ENCODE measurements at regions not wholly inside any gene's neighbourhood (a gene's known extent, or its start where the extent isn't known, plus 50 kb on each side); places are given as distances from the start of the nearest gene placed in this dataset.
"Not testable (repeated sequence)": the region's sequence is repeated elsewhere in the genome, so short reads cannot be mapped to it uniquely, and the experiment has no call there.

- Mint-ChIP-seq H3K4me1 (ENCODE audit: unreplicated experiment) (no peaks in the 10 kb centered on the region), H3K4me3 (ENCODE audit: unreplicated experiment) (no peak overlapping the region), H3K27ac (ENCODE audit: unreplicated experiment) (no peak overlapping the region), H3K27me3 (ENCODE audit: unreplicated experiment) (no peaks in the 10 kb centered on the region), H3K9me3 (ENCODE audit: unreplicated experiment) (no peaks in the 10 kb centered on the region), H3K36me3 (ENCODE audit: low read depth, unreplicated experiment) (no peaks in the 10 kb centered on the region)
- no peak for DNase-seq (ENCODE audit: low spot score)
- no peak for TF ChIP-seq CTCF (IDR thresholded peaks at IDR 0.05; ENCODE audit: unreplicated experiment)
Observed at GRCh38 chr1:105088166-105088565, 1338.5 kb downstream of the AMY1C start.

GRCh38 chr1:105093893-105094292 is 1344.2 kb downstream of the AMY1C start:
- DNase-seq (ENCODE audit: low spot score); H3K4me3 Mint-ChIP-seq (ENCODE audit: unreplicated experiment); H3K4me1 Mint-ChIP-seq (ENCODE audit: unreplicated experiment); H3K9me3 Mint-ChIP-seq (ENCODE audit: unreplicated experiment); H3K36me3 Mint-ChIP-seq (ENCODE audit: low read depth, unreplicated experiment); H3K27ac Mint-ChIP-seq (ENCODE audit: unreplicated experiment); H3K27me3 Mint-ChIP-seq (ENCODE audit: unreplicated experiment): not testable (repeated sequence)

- Mint-ChIP-seq H3K4me1 (ENCODE audit: unreplicated experiment) (no peaks in the 10 kb centered on the region), H3K27ac (ENCODE audit: unreplicated experiment) (no peak overlapping the region), H3K36me3 (ENCODE audit: low read depth, unreplicated experiment) (no peaks in the 10 kb centered on the region), H3K9me3 (ENCODE audit: unreplicated experiment) (no peaks in the 10 kb centered on the region), H3K4me3 (ENCODE audit: unreplicated experiment) (no peak overlapping the region), H3K27me3 (ENCODE audit: unreplicated experiment) (peaks cover under 1% of the 10 kb centered on the region)
- no peak for DNase-seq (ENCODE audit: low spot score)
- no peak for TF ChIP-seq CTCF (IDR thresholded peaks at IDR 0.05; ENCODE audit: unreplicated experiment)
Observed at GRCh38 chr1:105100102-105100501, 1350.4 kb downstream of the AMY1C start.

DNA sequence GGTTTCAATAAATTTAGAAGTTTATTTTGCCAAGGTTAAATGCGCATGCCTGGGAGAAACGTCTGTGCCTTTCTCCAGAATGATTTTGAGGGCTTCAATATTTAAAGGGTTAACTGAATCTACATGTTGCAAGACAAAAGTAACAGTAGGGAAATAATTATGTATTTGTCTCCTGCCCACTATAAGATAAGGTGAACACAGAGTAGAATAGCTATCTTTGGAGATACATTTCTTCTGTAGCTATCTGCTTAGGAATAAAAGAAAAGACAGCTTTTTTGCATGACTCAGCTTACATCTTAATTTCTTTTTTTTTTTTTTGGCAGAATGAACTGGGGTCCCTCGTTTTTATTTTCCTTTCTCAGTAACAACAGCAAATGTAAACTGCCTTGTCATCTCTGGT is 1351.6 kb downstream of the AMY1C start:
- no peak overlapping the region for H3K4me3 Mint-ChIP-seq (ENCODE audit: unreplicated experiment)

DNA sequence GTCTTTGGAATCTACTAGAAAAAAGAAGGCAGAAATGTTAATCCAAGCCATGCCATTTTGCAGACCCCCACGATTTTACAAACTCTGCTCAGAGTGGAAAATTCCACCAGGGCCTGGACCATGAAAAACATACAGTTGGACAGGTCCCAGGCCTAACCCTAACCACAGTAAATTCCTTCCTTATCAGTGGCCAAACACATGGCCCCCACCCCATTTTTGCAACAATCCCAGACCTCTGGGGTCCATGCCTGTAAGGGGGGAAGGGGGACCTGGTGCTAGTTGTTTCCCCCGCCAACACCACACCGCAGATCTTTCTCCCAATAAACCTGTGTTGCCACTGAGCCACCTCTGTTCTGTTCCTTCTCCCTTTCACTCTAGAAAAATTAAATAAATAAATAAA is 1352.7 kb downstream of the AMY1C start:
- Mint-ChIP-seq H3K9me3 (ENCODE audit: unreplicated experiment) (no peaks in the 10 kb centered on the region), H3K4me3 (ENCODE audit: unreplicated experiment) (no peak overlapping the region), H3K36me3 (ENCODE audit: low read depth, unreplicated experiment) (no peaks in the 10 kb centered on the region), H3K4me1 (ENCODE audit: unreplicated experiment) (no peaks in the 10 kb centered on the region), H3K27me3 (ENCODE audit: unreplicated experiment) (peaks cover 1% of the 10 kb centered on the region), H3K27ac (ENCODE audit: unreplicated experiment) (no peak overlapping the region)
- no peak for TF ChIP-seq CTCF (IDR thresholded peaks at IDR 0.05; ENCODE audit: unreplicated experiment)
- DNase-seq (ENCODE audit: low spot score) = no peak

More for the DNA sequence above, 1351.6 kb downstream of the AMY1C start:
- peaks cover 1% of the 10 kb centered on the region for H3K27me3 Mint-ChIP-seq (ENCODE audit: unreplicated experiment)
- no peak for TF ChIP-seq CTCF (IDR thresholded peaks at IDR 0.05; ENCODE audit: unreplicated experiment)
- no peaks in the 10 kb centered on the region for H3K4me1 Mint-ChIP-seq (ENCODE audit: unreplicated experiment)
- H3K27ac Mint-ChIP-seq (ENCODE audit: unreplicated experiment) = no peak overlapping the region
- H3K9me3 Mint-ChIP-seq (ENCODE audit: unreplicated experiment) = no peaks in the 10 kb centered on the region
- no peak for DNase-seq (ENCODE audit: low spot score)
- no peaks in the 10 kb centered on the region for H3K36me3 Mint-ChIP-seq (ENCODE audit: low read depth, unreplicated experiment)

DNA sequence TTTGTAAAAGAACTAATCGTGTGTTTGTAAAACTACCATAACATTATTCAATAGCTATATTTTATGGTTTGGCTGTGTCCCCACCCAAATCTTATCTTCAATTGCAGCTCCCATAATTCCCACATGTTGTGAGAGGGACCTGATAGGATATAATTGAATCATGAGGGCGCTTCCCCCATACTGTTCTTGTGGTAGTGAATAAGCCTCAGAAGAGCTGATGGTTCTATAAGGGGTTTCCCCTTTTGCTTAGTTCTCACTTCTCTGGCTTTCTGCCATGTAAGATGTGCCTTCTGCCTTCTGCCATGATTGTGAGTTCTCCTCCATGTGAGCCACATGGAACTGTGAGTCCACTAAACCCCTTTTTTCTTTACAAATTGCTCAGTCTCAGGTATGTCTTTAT is 1372.3 kb downstream of the AMY1C start:
- H3K4me1 Mint-ChIP-seq (ENCODE audit: unreplicated experiment) = no peaks in the 10 kb centered on the region
- no peak overlapping the region for H3K27ac Mint-ChIP-seq (ENCODE audit: unreplicated experiment)
- H3K27me3 Mint-ChIP-seq (ENCODE audit: unreplicated experiment) = no peaks in the 10 kb centered on the region
- H3K9me3 Mint-ChIP-seq (ENCODE audit: unreplicated experiment) = no peaks in the 10 kb centered on the region
- no peak overlapping the region for H3K4me3 Mint-ChIP-seq (ENCODE audit: unreplicated experiment)
- H3K36me3 Mint-ChIP-seq (ENCODE audit: low read depth, unreplicated experiment) = no peaks in the 10 kb centered on the region
- TF ChIP-seq CTCF (IDR thresholded peaks at IDR 0.05; ENCODE audit: unreplicated experiment) = no peak
- no peak for DNase-seq (ENCODE audit: low spot score)
